Kidney (tissue), 13 donors: ENCODE measurements at regions not wholly inside any gene's neighbourhood (a gene's known extent, or its start where the extent isn't known, plus 50 kb on each side); places are given as distances from the start of the nearest gene placed in this dataset.

Experiments used
- DNase-seq, 5 donors: peaks; one replicate each; pipeline ENCODE4 v3.0.0-alpha.2; 2013 to 2020
- FAIRE-seq: peaks from 2 replicates; lab custom pipeline; 2012; peaks lifted over from hg19 to GRCh38; lab: Jason Lieb, UNC
- H3K27ac ChIP-seq, 2 donors: one replicate each; pipeline ENCODE4 v1.7.0; 2013; ENCODE audit warnings: low read depth in 2 of 2, low read length in 2 of 2, inconsistent platforms in 1 of 2
- H3K27me3 ChIP-seq: one replicate; pipeline ENCODE4 v1.7.1; 2013; ENCODE audit warnings: low read length, inconsistent platforms; ENCODE audit not compliant: control insufficient read depth, insufficient read depth
- H3K36me3 ChIP-seq, 3 donors: one replicate each; pipeline versions ENCODE4 v1.7.0 to v1.7.1; 2013; ENCODE audit warnings: low read length in 3 of 3, control low read depth in 1 of 3, inconsistent platforms in 1 of 3; ENCODE audit not compliant: insufficient read depth in 3 of 3, control insufficient read depth in 2 of 3
- H3K4me1 ChIP-seq, 3 donors: one replicate each; pipeline versions ENCODE4 v1.7.0 to v1.7.1; 2013; ENCODE audit warnings: low read length in 3 of 3, inconsistent platforms in 1 of 3, low read depth in 1 of 3; ENCODE audit not compliant: control insufficient read depth in 2 of 3, insufficient read depth in 2 of 3
- H3K4me3 ChIP-seq, 3 donors: one replicate each; pipeline versions ENCODE4 v1.7.0 to v1.8.1; 2013; ENCODE audit warnings: low read length in 3 of 3, control low read depth in 1 of 3, inconsistent platforms in 1 of 3
- H3K9ac ChIP-seq, 3 donors: one replicate each; pipeline versions ENCODE4 v1.7.0 to v1.7.1; 2013; ENCODE audit warnings: low read length in 3 of 3, control low read depth in 1 of 3, inconsistent platforms in 1 of 3
- H3K9me3 ChIP-seq, 3 donors: one replicate each; pipeline versions ENCODE4 v1.7.0 to v1.7.1; 2013; ENCODE audit warnings: low read length in 3 of 3, control low read depth in 1 of 3, inconsistent platforms in 1 of 3; ENCODE audit not compliant: control insufficient read depth in 2 of 3, insufficient read depth in 1 of 3
- CTCF ChIP-seq: IDR thresholded peaks from 3 replicates; pipeline ENCODE4 v1.5.1; 2012; ENCODE audit warnings: mild to moderate bottlenecking, moderate library complexity, borderline replicate concordance; ENCODE audit not compliant: insufficient read depth; ENCODE audit errors: extremely low read depth
- intact Hi-C: fragments of 100-400 bp; cut with DNase I; formaldehyde crosslinking; loops from one replicate; pipeline ENCODE4 v1.11.1; 2022
- donor health status: control.
- donor health status: control.
- donor health status: control.
- donor health status: control.
- donor health status: control.
- donor health status: DM: yes; HTN: yes; CAD: no.
- donor health status: Normal renal cell carcinoma (clear cell type).

DNA sequence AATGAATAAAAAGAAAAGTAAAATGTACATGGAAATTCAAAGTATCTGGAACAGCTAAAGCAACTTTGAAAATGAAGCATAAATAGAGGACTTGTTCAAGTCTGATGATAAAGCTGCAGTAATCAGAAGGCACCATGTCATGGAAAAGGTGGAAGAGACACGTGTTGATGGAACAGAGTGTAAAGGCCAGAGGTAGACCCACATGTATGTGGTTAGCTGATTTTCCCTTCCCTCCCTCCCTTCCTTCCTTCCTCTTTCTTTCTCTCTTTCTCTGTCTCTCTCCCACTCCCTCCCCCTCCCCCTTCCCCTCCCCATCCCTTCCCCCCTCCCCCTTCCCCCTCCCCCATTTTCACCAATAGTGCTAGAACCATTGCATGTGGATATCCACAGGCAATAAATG lies 58.7 kb upstream of the FCN1 start:
- no peak overlapping the region for H3K9ac ChIP-seq
- H3K4me1 ChIP-seq: no peaks in the 10 kb centered on the region
- no peaks in the 10 kb centered on the region for H3K36me3 ChIP-seq
- FAIRE-seq: no peak
- no peaks in the 10 kb centered on the region for H3K27me3 ChIP-seq
- no peak for DNase-seq
- H3K9me3 ChIP-seq: no peaks in the 10 kb centered on the region
- H3K27ac ChIP-seq: no peak overlapping the region
- no peak for TF ChIP-seq CTCF
- H3K4me3 ChIP-seq: no peak overlapping the region
- intact Hi-C loops: no loop called here

- TF ChIP-seq CTCF: no peak
- Histone ChIP-seq H3K4me1 (no peaks in the 10 kb centered on the region), H3K4me3 (no peak overlapping the region), H3K27ac (no peak overlapping the region), H3K36me3 (no peaks in the 10 kb centered on the region), H3K9ac (no peak overlapping the region), H3K9me3 (no peaks in the 10 kb centered on the region), H3K27me3 (no peaks in the 10 kb centered on the region)
- FAIRE-seq (no peak), DNase-seq (peak in 1 of 5 donors; percentile 4)
- intact Hi-C loops: no loop called here
Observed at GRCh38 chr9:134978272-134978671, 60.6 kb upstream of the FCN1 start.

- Histone ChIP-seq H3K4me1 (no peaks in the 10 kb centered on the region), H3K36me3 (no peaks in the 10 kb centered on the region), H3K27me3 (no peaks in the 10 kb centered on the region), H3K9ac (no peak overlapping the region), H3K4me3 (no peak overlapping the region), H3K9me3 (peaks cover 0 to under 1% (median 0%) of the 10 kb centered on the region in 3 donors), H3K27ac (no peak overlapping the region)
- no peak for FAIRE-seq
- no peak for TF ChIP-seq CTCF
- DNase-seq: peak in 1 of 5 donors; percentile 49
- intact Hi-C loops: no loop called here
Observed at GRCh38 chr9:134980516-134980915, 62.8 kb upstream of the FCN1 start.

- no peak overlapping the region for H3K4me3 ChIP-seq
- no peak overlapping the region for H3K27ac ChIP-seq
- DNase-seq: no peak
- no peaks in the 10 kb centered on the region for H3K4me1 ChIP-seq
- peaks cover 0 to 6% (median 0%) of the 10 kb centered on the region in 3 donors for H3K9me3 ChIP-seq
- intact Hi-C loops: no loop called here
- no peaks in the 10 kb centered on the region for H3K36me3 ChIP-seq
- H3K9ac ChIP-seq: no peak overlapping the region
- TF ChIP-seq CTCF: no peak
- FAIRE-seq: no peak
- H3K27me3 ChIP-seq: no peaks in the 10 kb centered on the region
Observed at GRCh38 chr9:134980991-134981390, 63.3 kb upstream of the FCN1 start.
